ENCODE measurements at regions not wholly inside any gene's neighbourhood (a gene's known extent, or its start where the extent isn't known, plus 50 kb on each side); places are given as distances from the start of the nearest gene placed in this dataset.

DNA sequence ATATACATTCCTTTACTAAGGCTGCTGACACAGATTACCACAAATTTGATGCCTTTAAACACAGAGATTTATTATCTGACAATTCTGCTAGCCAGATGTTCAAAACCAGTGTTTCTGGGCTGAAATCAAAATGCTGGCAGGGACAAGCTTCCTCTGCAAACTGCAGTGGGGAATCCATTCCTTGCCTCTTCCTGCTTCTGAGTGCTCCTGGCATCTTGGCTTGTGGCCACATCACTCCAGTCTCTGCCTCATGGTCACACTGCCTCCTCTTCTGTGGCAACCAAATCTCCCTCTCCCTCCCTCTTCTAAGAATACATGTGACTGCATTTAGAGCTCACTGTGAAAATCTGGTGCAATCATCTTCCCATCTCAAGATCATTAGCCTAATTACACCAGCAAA lies 235.7 kb downstream of the TTC8 start:
- TF ChIP-seq, protein P1, sequence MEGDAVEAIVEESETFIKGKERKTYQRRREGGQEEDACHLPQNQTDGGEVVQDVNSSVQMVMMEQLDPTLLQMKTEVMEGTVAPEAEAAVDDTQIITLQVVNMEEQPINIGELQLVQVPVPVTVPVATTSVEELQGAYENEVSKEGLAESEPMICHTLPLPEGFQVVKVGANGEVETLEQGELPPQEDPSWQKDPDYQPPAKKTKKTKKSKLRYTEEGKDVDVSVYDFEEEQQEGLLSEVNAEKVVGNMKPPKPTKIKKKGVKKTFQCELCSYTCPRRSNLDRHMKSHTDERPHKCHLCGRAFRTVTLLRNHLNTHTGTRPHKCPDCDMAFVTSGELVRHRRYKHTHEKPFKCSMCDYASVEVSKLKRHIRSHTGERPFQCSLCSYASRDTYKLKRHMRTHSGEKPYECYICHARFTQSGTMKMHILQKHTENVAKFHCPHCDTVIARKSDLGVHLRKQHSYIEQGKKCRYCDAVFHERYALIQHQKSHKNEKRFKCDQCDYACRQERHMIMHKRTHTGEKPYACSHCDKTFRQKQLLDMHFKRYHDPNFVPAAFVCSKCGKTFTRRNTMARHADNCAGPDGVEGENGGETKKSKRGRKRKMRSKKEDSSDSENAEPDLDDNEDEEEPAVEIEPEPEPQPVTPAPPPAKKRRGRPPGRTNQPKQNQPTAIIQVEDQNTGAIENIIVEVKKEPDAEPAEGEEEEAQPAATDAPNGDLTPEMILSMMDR (IDR thresholded peaks at IDR 0.05; ENCODE audit: control extremely low read depth, extremely low read depth, low read depth, missing control alignments) = no peak
- no peak for DNase-seq (ENCODE audit: extremely low spot score)
- ChIA-PET CTCF (no interaction called here), POLR2A (no interaction called here)

DNA sequence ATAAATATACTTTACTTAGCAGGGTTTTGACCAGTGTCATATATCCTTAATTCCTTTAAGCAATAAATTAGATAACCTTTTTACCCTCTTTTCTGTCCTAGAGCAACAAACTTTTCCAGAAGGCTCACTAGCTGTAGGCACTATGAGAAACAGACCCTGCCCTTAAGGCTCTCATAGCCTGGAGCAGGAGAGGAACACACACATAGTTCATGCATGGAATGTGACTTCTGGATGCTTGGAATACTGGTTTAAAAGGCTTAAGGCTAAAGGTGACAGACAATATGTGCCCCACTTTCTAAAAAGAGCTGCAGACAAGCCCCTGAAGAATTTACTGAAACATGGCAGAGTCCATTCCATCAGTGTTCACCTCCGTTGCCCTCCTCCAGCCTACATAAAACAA lies 237.2 kb downstream of the TTC8 start:
- TF ChIP-seq, protein P1 (IDR thresholded peaks at IDR 0.05; ENCODE audit: control extremely low read depth, extremely low read depth, low read depth, missing control alignments) = no peak
- no peak for DNase-seq (ENCODE audit: extremely low spot score)
- ChIA-PET CTCF (interaction anchor here (2.0 kb wide), 1 partner anchor 35 kb away, joined by 6 read pairs; no protein-coding TSS in a partner anchor), POLR2A (no interaction called here)

DNA sequence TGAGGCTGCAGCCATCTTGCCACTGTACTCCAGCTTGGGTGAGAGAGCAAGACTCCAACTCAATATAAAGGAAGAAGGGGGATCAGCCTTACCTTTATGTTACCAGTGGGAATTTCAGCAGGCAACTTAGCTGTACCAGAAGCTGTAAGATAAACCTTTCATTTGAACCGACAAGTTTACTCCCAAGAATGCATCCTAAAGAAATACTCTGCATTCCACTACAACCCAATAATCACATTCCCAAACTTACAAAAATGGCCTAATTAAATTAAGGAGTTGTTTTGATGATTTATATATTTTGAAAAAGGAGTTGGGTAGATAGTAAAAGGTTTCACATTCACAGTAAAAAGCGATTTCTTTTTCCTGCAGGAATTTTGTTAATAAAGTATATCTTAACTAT lies 241.4 kb downstream of the TTC8 start:
- POLR2A ChIA-PET = no interaction called here
- DNase-seq (ENCODE audit: extremely low spot score) = no peak
- TF ChIP-seq, protein P1 (IDR thresholded peaks at IDR 0.05; ENCODE audit: control extremely low read depth, extremely low read depth, low read depth, missing control alignments) = no peak
- CTCF ChIA-PET = interaction anchor here (1.1 kb wide), 1 partner anchor 702 kb away, joined by 3 read pairs; no protein-coding TSS in a partner anchor

DNA sequence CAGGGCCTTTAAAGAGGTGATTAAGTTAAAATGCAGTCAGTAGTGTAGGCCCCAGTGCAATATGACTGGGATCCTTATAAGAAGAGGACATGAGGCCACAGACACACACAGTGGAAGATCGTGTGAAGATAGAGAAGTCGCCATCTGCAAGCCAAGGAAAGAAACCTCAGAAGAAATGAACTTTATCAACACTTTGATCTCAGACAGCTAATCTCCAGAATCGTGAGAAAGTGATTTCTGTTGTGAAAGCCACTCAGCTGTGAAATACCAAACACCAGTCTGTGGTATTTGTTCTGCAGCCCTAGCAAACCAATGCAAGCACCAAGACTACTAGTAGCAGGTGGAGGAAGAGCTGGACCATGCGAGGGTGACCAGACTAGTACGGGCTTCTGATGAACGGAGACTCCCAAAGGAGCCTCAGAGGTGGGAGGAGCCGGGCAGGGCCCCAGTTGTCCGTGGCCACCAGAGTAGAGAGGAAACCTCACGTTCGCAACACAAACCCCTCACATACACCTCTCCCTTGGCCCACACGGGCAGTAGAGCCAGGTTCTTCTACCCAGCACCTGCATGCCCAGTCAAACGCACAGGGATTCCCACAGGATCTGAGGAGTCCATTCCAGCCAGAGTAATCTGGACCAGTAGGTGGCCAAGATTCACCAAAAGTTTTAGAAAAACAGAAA lies 243.0 kb downstream of the TTC8 start:
- no peak for DNase-seq (ENCODE audit: extremely low spot score)
- TF ChIP-seq, protein P1 (IDR thresholded peaks at IDR 0.05; ENCODE audit: control extremely low read depth, extremely low read depth, low read depth, missing control alignments) = no peak
- POLR2A ChIA-PET = no interaction called here
- CTCF ChIA-PET = interaction anchor here (1.7 kb wide), 1 partner anchor 14 kb away, joined by 4 read pairs; no protein-coding TSS in a partner anchor

DNA sequence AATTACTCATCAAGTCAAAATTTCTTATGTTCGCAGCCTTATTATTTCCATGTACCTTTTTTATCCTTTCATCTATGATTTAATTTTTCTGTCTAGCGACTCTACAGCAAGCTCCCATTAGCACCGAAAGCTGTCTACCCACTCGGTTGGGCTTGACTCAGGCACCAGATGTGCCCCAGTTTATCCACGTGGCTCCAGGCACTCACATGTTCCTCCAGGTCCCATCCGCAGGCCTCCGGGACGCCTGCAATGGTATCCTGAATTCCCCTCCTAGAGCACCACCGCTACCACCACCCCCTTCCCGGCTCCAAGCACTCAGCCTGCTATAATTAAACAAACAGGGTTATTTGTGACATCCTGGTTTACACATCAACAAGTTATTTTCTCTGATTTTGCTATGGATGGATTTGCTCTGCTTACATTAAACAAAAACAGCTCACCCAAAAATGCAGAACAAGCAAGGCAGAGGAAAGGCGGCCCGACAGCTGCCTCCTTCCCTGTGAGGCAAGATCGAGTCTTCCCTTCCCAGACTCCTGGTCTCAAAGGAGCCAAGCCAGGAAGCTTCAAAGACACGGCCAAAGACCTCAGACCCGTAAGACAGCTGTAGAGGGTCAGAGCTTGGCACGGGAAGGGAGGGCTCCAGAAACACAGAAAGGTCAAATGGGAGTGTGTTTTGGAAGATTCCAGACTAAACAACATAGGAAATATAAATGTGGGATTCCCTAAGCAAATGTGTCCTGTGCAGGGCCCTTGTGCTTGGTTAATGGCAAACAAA lies 253.8 kb downstream of the TTC8 start:
- POLR2A ChIA-PET = no interaction called here
- CTCF ChIA-PET = no interaction called here
- TF ChIP-seq, protein P1 (IDR thresholded peaks at IDR 0.05; ENCODE audit: control extremely low read depth, extremely low read depth, low read depth, missing control alignments) = no peak
- DNase-seq (ENCODE audit: extremely low spot score) = no peak

DNA sequence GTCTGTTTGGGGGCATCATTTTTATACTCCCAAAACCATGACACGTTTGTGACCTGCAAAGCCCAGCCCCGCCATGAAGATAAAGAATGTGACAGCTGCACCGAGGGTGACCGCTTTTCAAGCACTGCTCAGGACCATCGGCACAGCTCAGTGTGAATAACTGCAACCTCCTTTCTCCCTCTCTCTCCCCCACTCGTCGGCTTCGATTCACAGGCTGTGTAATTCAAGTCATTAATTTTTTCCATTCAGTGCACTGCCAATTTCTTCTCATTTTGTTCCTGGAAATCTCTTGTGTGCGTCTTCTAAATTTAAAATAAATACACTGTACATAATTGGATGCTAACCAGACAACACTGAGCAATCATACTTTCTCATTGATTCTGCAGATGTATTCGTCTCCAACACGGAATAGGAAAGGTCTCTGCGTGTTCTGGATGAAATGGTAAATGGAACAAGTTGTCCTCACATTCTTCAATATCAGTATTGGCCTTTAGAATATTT lies 260.8 kb downstream of the TTC8 start:
- CTCF ChIA-PET = interaction anchor here (1.1 kb wide), 1 partner anchor 53 kb away, joined by 3 read pairs; no protein-coding TSS in a partner anchor
- POLR2A ChIA-PET = no interaction called here
- DNase-seq (ENCODE audit: extremely low spot score) = no peak
- TF ChIP-seq, protein P1 (IDR thresholded peaks at IDR 0.05; ENCODE audit: control extremely low read depth, extremely low read depth, low read depth, missing control alignments) = no peak
